ENCODE measurements at regions not wholly inside any gene's neighbourhood (a gene's known extent, or its start where the extent isn't known, plus 50 kb on each side); places are given as distances from the start of the nearest gene placed in this dataset.
A peak's percentile ranks its signal among the peaks of the same experiment; 100 is the strongest.

- H3K4me3 ChIP-seq (ENCODE audit: low read depth, low read length), result no peak overlapping the region
- TF ChIP-seq CTCF (conservative IDR thresholded peaks at IDR 0.05; ENCODE audit: low read depth, low read length), result no peak
- no peak for DNase-seq (ENCODE audit: low read depth)
Measured at GRCh38 chr10:88023676-88024075, 160.3 kb downstream of the PTEN start.

DNA sequence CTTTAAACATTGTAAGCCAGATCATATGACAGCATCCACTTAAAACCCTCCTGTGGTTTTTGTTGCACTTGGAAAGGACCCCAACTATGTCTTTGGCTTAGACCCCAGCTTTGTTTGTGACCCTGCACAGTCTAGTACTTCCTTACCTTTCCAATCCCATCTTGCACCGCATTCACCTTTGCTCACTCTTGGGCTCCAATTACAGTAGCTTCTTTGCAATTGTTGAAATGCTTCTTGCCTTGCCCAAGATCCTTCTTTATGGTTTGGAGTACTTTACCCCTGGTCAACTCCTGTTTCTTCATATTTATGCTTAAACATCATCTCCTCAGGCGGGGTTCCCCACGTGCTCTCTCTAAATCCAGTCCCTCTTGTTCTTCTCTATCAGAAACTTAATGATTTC is 162.6 kb downstream of the PTEN start:
- no peak for TF ChIP-seq CTCF (conservative IDR thresholded peaks at IDR 0.05; ENCODE audit: low read depth, low read length)
- no peak overlapping the region for H3K4me3 ChIP-seq (ENCODE audit: low read depth, low read length)
- DNase-seq (ENCODE audit: low read depth), result peak; percentile 44

DNA sequence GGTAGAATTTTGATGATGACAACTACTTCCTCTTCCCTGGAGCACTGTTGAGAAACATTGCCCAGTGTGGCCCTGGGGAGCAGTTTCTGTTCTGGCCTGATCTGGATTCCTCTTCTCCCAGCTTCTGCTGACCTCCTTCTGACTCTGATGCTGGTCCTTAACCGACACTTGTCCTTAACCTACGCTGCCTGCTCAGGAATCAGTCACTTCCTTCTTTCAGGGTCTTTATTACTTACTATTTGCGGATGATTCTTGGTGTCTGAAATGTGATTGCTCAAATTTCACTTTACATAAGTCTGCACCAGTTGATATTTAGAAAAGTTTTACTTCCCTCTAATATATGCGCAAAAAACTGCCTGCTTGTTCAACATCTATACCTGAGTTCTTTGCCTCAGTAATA is 164.1 kb downstream of the PTEN start:
- H3K4me3 ChIP-seq (ENCODE audit: low read depth, low read length), result no peak overlapping the region
- no peak for DNase-seq (ENCODE audit: low read depth)
- TF ChIP-seq CTCF (conservative IDR thresholded peaks at IDR 0.05; ENCODE audit: low read depth, low read length), result no peak

GRCh38 chr10:88028072-88028471 is 164.6 kb downstream of the PTEN start:
- no peak for DNase-seq (ENCODE audit: low read depth)
- TF ChIP-seq CTCF (conservative IDR thresholded peaks at IDR 0.05; ENCODE audit: low read depth, low read length), result no peak
- no peak overlapping the region for H3K4me3 ChIP-seq (ENCODE audit: low read depth, low read length)

- no peak for DNase-seq (ENCODE audit: low read depth)
- no peak for TF ChIP-seq CTCF (conservative IDR thresholded peaks at IDR 0.05; ENCODE audit: low read depth, low read length)
- no peak overlapping the region for H3K4me3 ChIP-seq (ENCODE audit: low read depth, low read length)
Measured at GRCh38 chr10:88028654-88029053, 165.2 kb downstream of the PTEN start.

DNA sequence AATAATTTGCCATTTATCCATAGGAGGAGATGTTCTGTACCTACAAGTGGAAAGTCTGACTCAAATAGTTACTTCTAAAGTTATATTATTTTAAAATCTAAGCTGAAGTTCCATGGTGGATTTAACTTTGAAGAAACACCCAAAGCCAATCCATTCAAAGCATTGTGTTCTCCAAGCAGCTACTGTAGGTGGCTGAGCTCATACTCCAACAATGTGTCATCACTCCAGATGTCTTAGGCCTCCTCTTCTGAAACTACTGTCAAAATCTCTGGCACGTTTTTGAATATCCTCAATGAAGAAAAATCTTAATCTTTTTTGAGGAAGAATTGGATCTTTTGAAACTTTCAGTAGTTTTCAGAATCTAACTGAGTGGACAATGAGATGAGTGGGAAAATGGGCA is 169.1 kb downstream of the PTEN start:
- no peak overlapping the region for H3K4me3 ChIP-seq (ENCODE audit: low read depth, low read length)
- DNase-seq (ENCODE audit: low read depth), result peak; percentile 76
- TF ChIP-seq CTCF (conservative IDR thresholded peaks at IDR 0.05; ENCODE audit: low read depth, low read length), result no peak

- H3K4me3 ChIP-seq (ENCODE audit: low read depth, low read length), result no peak overlapping the region
- DNase-seq (ENCODE audit: low read depth), result no peak
- TF ChIP-seq CTCF (conservative IDR thresholded peaks at IDR 0.05; ENCODE audit: low read depth, low read length), result no peak
Measured at GRCh38 chr10:88033385-88033784, 170.0 kb downstream of the PTEN start.

All from choroid plexus epithelial cell (primary cell).